ENCODE measurements at regions not wholly inside any gene's neighbourhood (a gene's known extent, or its start where the extent isn't known, plus 50 kb on each side); places are given as distances from the start of the nearest gene placed in this dataset.

- no peak for DNase-seq (ENCODE audit: low read depth)
- Histone ChIP-seq H3K4me3 (ENCODE audit: low read depth, low read length) (no peak overlapping the region), H3K36me3 (ENCODE audit: control insufficient read depth, insufficient read depth, low read length) (no peaks in the 10 kb centered on the region), H3K27me3 (ENCODE audit: control insufficient read depth, insufficient read depth, low read length) (peaks cover 3% of the 10 kb centered on the region)
- TF ChIP-seq CTCF (IDR thresholded peaks at IDR 0.05; ENCODE audit: insufficient read depth, low read length, poor library complexity, severe bottlenecking), result no peak
Observed at GRCh38 chr11:43602670-43603069, 77.9 kb upstream of the HSD17B12 start.

GRCh38 chr11:43614214-43614613, 66.3 kb upstream of the HSD17B12 start:
- no peak for TF ChIP-seq CTCF (IDR thresholded peaks at IDR 0.05; ENCODE audit: insufficient read depth, low read length, poor library complexity, severe bottlenecking)
- DNase-seq (ENCODE audit: low read depth), result no peak
- Histone ChIP-seq H3K4me3 (ENCODE audit: low read depth, low read length) (no peak overlapping the region), H3K27me3 (ENCODE audit: control insufficient read depth, insufficient read depth, low read length) (no peaks in the 10 kb centered on the region), H3K36me3 (ENCODE audit: control insufficient read depth, insufficient read depth, low read length) (no peaks in the 10 kb centered on the region)

GRCh38 chr11:43619863-43620505, 60.6 kb upstream of the HSD17B12 start:
- no peaks in the 10 kb centered on the region for H3K36me3 ChIP-seq (ENCODE audit: control insufficient read depth, insufficient read depth, low read length)

GRCh38 chr11:43626798-43627197, 53.7 kb upstream of the HSD17B12 start:
- TF ChIP-seq CTCF (IDR thresholded peaks at IDR 0.05; ENCODE audit: insufficient read depth, low read length, poor library complexity, severe bottlenecking), result no peak
- DNase-seq (ENCODE audit: low read depth), result no peak
- peaks cover 4% of the 10 kb centered on the region for H3K27me3 ChIP-seq (ENCODE audit: control insufficient read depth, insufficient read depth, low read length)
- H3K36me3 ChIP-seq (ENCODE audit: control insufficient read depth, insufficient read depth, low read length), result no peaks in the 10 kb centered on the region
- no peak overlapping the region for H3K4me3 ChIP-seq (ENCODE audit: low read depth, low read length)

More at GRCh38 chr11:43619863-43620505, 60.6 kb upstream of the HSD17B12 start:
- no peak for TF ChIP-seq CTCF (IDR thresholded peaks at IDR 0.05; ENCODE audit: insufficient read depth, low read length, poor library complexity, severe bottlenecking)
- DNase-seq (ENCODE audit: low read depth), result no peak
- Histone ChIP-seq H3K4me3 (ENCODE audit: low read depth, low read length) (no peak overlapping the region), H3K27me3 (ENCODE audit: control insufficient read depth, insufficient read depth, low read length) (no peaks in the 10 kb centered on the region)
